A673 (cell line): ENCODE measurements at regions not wholly inside any gene's neighbourhood (a gene's known extent, or its start where the extent isn't known, plus 50 kb on each side); places are given as distances from the start of the nearest gene placed in this dataset.

ENCODE experiments used
- EZH2 ChIP-seq: fragments of 200-600 bp; sonication (generic); IDR thresholded peaks from 2 replicates; pipeline ENCODE4 v1.6.1; 2017; ENCODE audit warnings: borderline replicate concordance, low read depth, mild to moderate bottlenecking, mixed read lengths, antibody characterized with exemption, low read length; ENCODE audit not compliant: poor library complexity, severe bottlenecking
- TF ChIP-seq, protein P1 (sequence below): fragments of 300-800, 200-600 bp; sonication (generic); conservative IDR thresholded peaks from 2 replicates; pipeline ENCODE4 v1.5.1; 2017; ENCODE audit warnings: low read depth, mild to moderate bottlenecking, antibody characterized with exemption, low read length, moderate library complexity, mixed read lengths

DNA sequence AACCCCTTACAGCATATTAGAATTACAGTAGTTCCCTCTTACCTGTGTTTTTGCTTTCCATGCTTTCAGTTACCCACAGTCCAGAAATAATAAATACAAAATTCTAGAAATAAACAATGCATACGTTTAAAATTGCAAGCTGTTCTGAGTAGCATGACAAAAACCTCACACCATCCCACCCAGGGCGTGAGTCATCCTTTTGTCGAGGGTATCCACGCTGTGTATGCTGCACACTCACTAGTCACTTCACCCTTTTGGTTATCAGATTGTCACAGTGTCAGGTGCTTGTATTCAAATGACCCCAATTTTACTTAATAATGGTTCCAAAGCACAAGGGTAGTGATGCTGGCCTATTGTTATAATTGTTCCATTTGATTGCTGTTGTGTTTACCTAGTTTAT, 72.5 kb upstream of the P3H2 start:
- TF ChIP-seq, protein P1, sequence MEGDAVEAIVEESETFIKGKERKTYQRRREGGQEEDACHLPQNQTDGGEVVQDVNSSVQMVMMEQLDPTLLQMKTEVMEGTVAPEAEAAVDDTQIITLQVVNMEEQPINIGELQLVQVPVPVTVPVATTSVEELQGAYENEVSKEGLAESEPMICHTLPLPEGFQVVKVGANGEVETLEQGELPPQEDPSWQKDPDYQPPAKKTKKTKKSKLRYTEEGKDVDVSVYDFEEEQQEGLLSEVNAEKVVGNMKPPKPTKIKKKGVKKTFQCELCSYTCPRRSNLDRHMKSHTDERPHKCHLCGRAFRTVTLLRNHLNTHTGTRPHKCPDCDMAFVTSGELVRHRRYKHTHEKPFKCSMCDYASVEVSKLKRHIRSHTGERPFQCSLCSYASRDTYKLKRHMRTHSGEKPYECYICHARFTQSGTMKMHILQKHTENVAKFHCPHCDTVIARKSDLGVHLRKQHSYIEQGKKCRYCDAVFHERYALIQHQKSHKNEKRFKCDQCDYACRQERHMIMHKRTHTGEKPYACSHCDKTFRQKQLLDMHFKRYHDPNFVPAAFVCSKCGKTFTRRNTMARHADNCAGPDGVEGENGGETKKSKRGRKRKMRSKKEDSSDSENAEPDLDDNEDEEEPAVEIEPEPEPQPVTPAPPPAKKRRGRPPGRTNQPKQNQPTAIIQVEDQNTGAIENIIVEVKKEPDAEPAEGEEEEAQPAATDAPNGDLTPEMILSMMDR, result no peak
- TF ChIP-seq EZH2, result no peak
